Endothelial cell of umbilical vein (primary cell): ENCODE measurements at regions not wholly inside any gene's neighbourhood (a gene's known extent, or its start where the extent isn't known, plus 50 kb on each side); places are given as distances from the start of the nearest gene placed in this dataset.

ENCODE experiments used
- BruUV-seq: library from RNA; stranded (reverse); fragments of 400-500 nt; replicated peaks from 2 replicates; lab custom pipeline; 2021; lab: Mats Ljungman, UMichigan
- CTCF ChIA-PET: fragments of 300-600, 350-600 bp; sonication (Branson Sonifier 250); formaldehyde crosslinking; loops from one replicate; lab custom pipeline; 2021; ENCODE audit warnings: antibody characterized with exemption, inconsistent platforms; lab: Charles Lee
- POLR2A ChIA-PET: fragments of 300-600, 350-600 bp; sonication (Branson Sonifier 250); formaldehyde crosslinking; loops from one replicate; lab custom pipeline; 2021; ENCODE audit warnings: antibody characterized with exemption, inconsistent platforms; lab: Charles Lee
- DNase-seq: peaks from one replicate; pipeline ENCODE4 v3.0.0-alpha.2; 2011; ENCODE audit warnings: low read depth, low spot score
- FAIRE-seq: peaks from 2 replicates; lab custom pipeline; 2011; peaks lifted over from hg19 to GRCh38; lab: Jason Lieb, UNC
- H2AFZ ChIP-seq: 2 replicates; pipeline ENCODE4 v1.6.0; 2012; ENCODE audit warnings: low read depth, low read length, control low read depth, inconsistent platforms
- H3K27ac ChIP-seq: 2 replicates; pipeline ENCODE4 v1.5.1; 2011; ENCODE audit warnings: low read depth, mild to moderate bottlenecking, control low read depth, low read length, moderate library complexity; ENCODE audit not compliant: insufficient read depth
- H3K27me3 ChIP-seq, 2 experiments: 2 replicates each; pipeline versions ENCODE4 v1.6.0 to v1.6.1; 2011; ENCODE audit warnings: low read length in 2 of 2, mixed read lengths in 1 of 2; ENCODE audit not compliant: control insufficient read depth in 2 of 2, insufficient read depth in 2 of 2
- H3K36me3 ChIP-seq, 2 experiments: 2 replicates in 1 of 2; 3 replicates in 1 of 2; pipeline ENCODE4 v1.5.1; 2011; ENCODE audit warnings: low read length in 2 of 2, mild to moderate bottlenecking in 1 of 2, moderate library complexity in 1 of 2; ENCODE audit not compliant: control insufficient read depth in 2 of 2, insufficient read depth in 2 of 2; ENCODE audit errors: extremely low read depth in 1 of 2
- H3K4me1 ChIP-seq: 3 replicates; pipeline ENCODE4 v1.5.1; 2011; ENCODE audit warnings: mild to moderate bottlenecking, low read length; ENCODE audit not compliant: control insufficient read depth, insufficient read depth; ENCODE audit errors: extremely low read depth
- H3K4me2 ChIP-seq: 2 replicates; pipeline ENCODE4 v1.6.1; 2011; ENCODE audit warnings: low read length, control low read depth, mixed read lengths; ENCODE audit not compliant: insufficient read depth
- H3K4me3 ChIP-seq, 3 experiments: fragments of 200-600 bp in 1 of 3; sonication (generic), shearing (Covaris generic) in 1 of 3; replicated peaks in 1 of 3; 2 replicates each; pipeline ENCODE4 v1.5.1; 2011 to 2016; ENCODE audit warnings: control low read depth in 3 of 3, low read length in 3 of 3, mild to moderate bottlenecking in 2 of 3, inconsistent platforms in 1 of 3, low read depth in 1 of 3, moderate library complexity in 1 of 3; ENCODE audit not compliant: insufficient read depth in 1 of 3
- H3K79me2 ChIP-seq: 2 replicates; pipeline ENCODE4 v1.6.0; 2012; ENCODE audit warnings: low read length, inconsistent platforms; ENCODE audit not compliant: control insufficient read depth, insufficient read depth
- H3K9ac ChIP-seq: replicated peaks from 2 replicates; pipeline ENCODE3; 2011; ENCODE audit warnings: low read length, control low read depth; ENCODE audit not compliant: insufficient read depth; ENCODE audit errors: extremely low read depth
- H3K9me1 ChIP-seq: replicated peaks from 3 replicates; pipeline ENCODE4 v1.6.0; 2011; ENCODE audit warnings: mild to moderate bottlenecking, low read length; ENCODE audit not compliant: control insufficient read depth, insufficient read depth; ENCODE audit errors: extremely low read depth
- H3K9me3 ChIP-seq: replicated peaks from 2 replicates; pipeline ENCODE4 v1.5.1; 2012; ENCODE audit warnings: low read length, inconsistent platforms; ENCODE audit not compliant: control insufficient read depth, insufficient read depth
- H4K20me1 ChIP-seq: replicated peaks from 2 replicates; pipeline ENCODE3; 2011; ENCODE audit warnings: mild to moderate bottlenecking, low read length; ENCODE audit not compliant: control insufficient read depth, insufficient read depth; ENCODE audit errors: extremely low read depth
- CTCF ChIP-seq, 2 donors: IDR thresholded peaks; 1 replicate in 1 of 2; 2 replicates in 1 of 2; pipeline ENCODE4 v1.5.1; 2011; ENCODE audit warnings: low read length in 2 of 2, mild to moderate bottlenecking in 2 of 2, moderate library complexity in 2 of 2, control low read depth in 1 of 2, inconsistent platforms in 1 of 2, low read depth in 1 of 2; ENCODE audit not compliant: insufficient read depth in 1 of 2; ENCODE audit errors: extremely low read depth in 1 of 2
- EZH2 ChIP-seq: IDR thresholded peaks from 2 replicates; pipeline ENCODE4 v1.6.1; 2012; ENCODE audit warnings: borderline replicate concordance, low read depth, mild to moderate bottlenecking, moderate library complexity, low read length, inconsistent platforms; ENCODE audit not compliant: severe bottlenecking
- FOS ChIP-seq: IDR thresholded peaks from 2 replicates; pipeline ENCODE4 v1.6.1; 2011; ENCODE audit warnings: mild to moderate bottlenecking, low read length, moderate library complexity, borderline replicate concordance; ENCODE audit not compliant: insufficient read depth
- GATA2 ChIP-seq: IDR thresholded peaks from 2 replicates; pipeline ENCODE4 v1.7.0; 2011; ENCODE audit warnings: low read depth, mild to moderate bottlenecking, moderate library complexity, mixed read lengths, low read length; ENCODE audit not compliant: insufficient read length, insufficient read depth
- JUN ChIP-seq: IDR thresholded peaks from 2 replicates; pipeline ENCODE4 v1.6.1; 2011; ENCODE audit warnings: borderline replicate concordance, low read depth; ENCODE audit not compliant: insufficient read length, insufficient read depth
- MYC ChIP-seq: IDR thresholded peaks from one replicate; pipeline ENCODE4 v1.6.1; 2011; ENCODE audit warnings: mild to moderate bottlenecking, low read depth, low read length
- POLR2A ChIP-seq: IDR thresholded peaks from 2 replicates; pipeline ENCODE4 v1.6.1; 2012; ENCODE audit warnings: low read depth, mild to moderate bottlenecking, control low read depth, low read length
- POLR2AphosphoS5 ChIP-seq: IDR thresholded peaks from 2 replicates; pipeline ENCODE4 v1.6.1; 2012; ENCODE audit warnings: low read depth, mild to moderate bottlenecking, control low read depth, low read length, moderate library complexity; ENCODE audit not compliant: insufficient read depth
- dilution Hi-C: fragments of 300-500 bp; cut with MboI; formaldehyde crosslinking; loops from one replicate; pipeline ENCODE4 v1.15.0; 2019; ENCODE audit warnings: low sequenced_read_pairs; ENCODE audit not compliant: extremely low pct_ligation_motif_present
- intact Hi-C: fragments of 100-400 bp; cut with micrococcal nuclease; formaldehyde crosslinking; loops from one replicate; pipeline ENCODE4 v1.10.0; 2022

- Histone ChIP-seq H2AFZ (no peak overlapping the region), H3K4me3 (no peak overlapping the region), H4K20me1 (no peaks in the 10 kb centered on the region), H3K9ac (no peak overlapping the region), H3K27ac (no peak overlapping the region), H3K4me2 (no peak overlapping the region), H3K9me3 (no peaks in the 10 kb centered on the region), H3K36me3 (no peaks in the 10 kb centered on the region), H3K9me1 (no peaks in the 10 kb centered on the region), H3K27me3 (peaks cover 2 to 5% of the 10 kb centered on the region in 2 experiments), H3K4me1 (no peaks in the 10 kb centered on the region), H3K79me2 (no peaks in the 10 kb centered on the region)
- ChIA-PET POLR2A (no interaction called here), CTCF (no interaction called here)
- intact Hi-C loops (no loop called here), dilution Hi-C loops (no loop called here)
- DNase-seq, result no peak
- TF ChIP-seq EZH2 (no peak), FOS (no peak), POLR2A (no peak), POLR2AphosphoS5 (no peak), MYC (no peak), JUN (no peak), CTCF (IDR thresholded peaks at IDR 0.05; ENCODE audit: extremely low read depth in 1 of 2, insufficient read depth in 1 of 2, low read depth in 1 of 2, low read length in 2 of 2) (no peak), GATA2 (no peak)
- FAIRE-seq, result no peak
- no TSS peak for BruUV-seq
Measured at GRCh38 chr6:73937805-73938204, 241.8 kb downstream of the CD109 start.
